Astrocyte of the spinal cord (primary cell): ENCODE measurements at regions not wholly inside any gene's neighbourhood (a gene's known extent, or its start where the extent isn't known, plus 50 kb on each side); places are given as distances from the start of the nearest gene placed in this dataset.

Experiments
- DNase-seq: peaks from one replicate; pipeline ENCODE4 v3.0.0; 2011; ENCODE audit warnings: low read depth, low spot score
- H3K4me3 ChIP-seq: 2 replicates; pipeline ENCODE4 v1.5.1; 2011; ENCODE audit warnings: low read depth, mild to moderate bottlenecking, low read length, moderate library complexity
- CTCF ChIP-seq: IDR thresholded peaks from 2 replicates; pipeline ENCODE4 v1.5.1; 2012; ENCODE audit warnings: low read depth, mild to moderate bottlenecking, low read length, inconsistent platforms
- in situ Hi-C: cut with HindIII; loops from 2 replicates; pipeline ENCODE4 v1.10.0; 2017; ENCODE audit warnings: low sequenced_read_pairs

GRCh38 chr3:102258666-102259227, 176.1 kb upstream of the ZPLD1 start:
- H3K4me3 ChIP-seq: no peak overlapping the region
- TF ChIP-seq CTCF: no peak
- DNase-seq: no peak
- in situ Hi-C loops: no loop called here

GRCh38 chr3:102259663-102260062, 175.2 kb upstream of the ZPLD1 start:
- in situ Hi-C loops: no loop called here
- no peak overlapping the region for H3K4me3 ChIP-seq
- DNase-seq: no peak
- no peak for TF ChIP-seq CTCF

GRCh38 chr3:102265720-102266119, 169.1 kb upstream of the ZPLD1 start:
- TF ChIP-seq CTCF: no peak
- in situ Hi-C loops: no loop called here

GRCh38 chr3:102269406-102269805, 165.4 kb upstream of the ZPLD1 start:
- in situ Hi-C loops: no loop called here
- TF ChIP-seq CTCF: no peak
- DNase-seq: no peak
- no peak overlapping the region for H3K4me3 ChIP-seq

More at GRCh38 chr3:102265720-102266119, 169.1 kb upstream of the ZPLD1 start:
- no peak overlapping the region for H3K4me3 ChIP-seq
- DNase-seq: peak; percentile 46

- no peak overlapping the region for H3K4me3 ChIP-seq
- in situ Hi-C loops: no loop called here
- no peak for TF ChIP-seq CTCF
Observed at GRCh38 chr3:102290241-102290640, 144.6 kb upstream of the ZPLD1 start.

GRCh38 chr3:102295756-102296155, 139.1 kb upstream of the ZPLD1 start:
- DNase-seq: no peak
- no peak for TF ChIP-seq CTCF
- in situ Hi-C loops: no loop called here
- H3K4me3 ChIP-seq: no peak overlapping the region

More at GRCh38 chr3:102290241-102290640, 144.6 kb upstream of the ZPLD1 start:
- no peak for DNase-seq
